Central memory CD8-positive, alpha-beta T cell (primary cell): ENCODE measurements at regions not wholly inside any gene's neighbourhood (a gene's known extent, or its start where the extent isn't known, plus 50 kb on each side); places are given as distances from the start of the nearest gene placed in this dataset.

Experiments
- ATAC-seq: fragments of 150-1000 bp; cut with Tn5 transposase; replicated peaks from 2 replicates; pipeline ENCODE4 v1.10.0; 2022; ENCODE audit warnings: mild to moderate bottlenecking, moderate FRiP score, moderate number of reproducible peaks; ENCODE audit not compliant: poor library complexity, severe bottlenecking; ENCODE audit errors: extremely low read depth
- DNase-seq, 2 donors: peaks; one replicate each; pipeline ENCODE4 v3.0.0; 2021; ENCODE audit warnings: low spot score in 2 of 2
- H3K27ac Mint-ChIP-seq: one replicate; pipeline ENCODE4 v1.8.0; 2022; ENCODE audit warnings: low read depth, mild to moderate bottlenecking, moderate library complexity, mixed read lengths
- H3K27me3 Mint-ChIP-seq: one replicate; pipeline ENCODE4 v1.8.0; 2022; ENCODE audit warnings: mixed read lengths
- H3K36me3 Mint-ChIP-seq: one replicate; pipeline ENCODE4 v1.8.0; 2022; ENCODE audit warnings: mild to moderate bottlenecking, moderate library complexity, mixed read lengths; ENCODE audit not compliant: insufficient read depth
- H3K4me1 Mint-ChIP-seq: one replicate; pipeline ENCODE4 v1.8.0; 2022; ENCODE audit warnings: mixed read lengths
- H3K4me3 Mint-ChIP-seq: one replicate; pipeline ENCODE4 v1.8.0; 2022; ENCODE audit warnings: mild to moderate bottlenecking, moderate library complexity, mixed read lengths
- H3K9me3 Mint-ChIP-seq: one replicate; pipeline ENCODE4 v1.8.0; 2022; ENCODE audit warnings: mixed read lengths

DNA sequence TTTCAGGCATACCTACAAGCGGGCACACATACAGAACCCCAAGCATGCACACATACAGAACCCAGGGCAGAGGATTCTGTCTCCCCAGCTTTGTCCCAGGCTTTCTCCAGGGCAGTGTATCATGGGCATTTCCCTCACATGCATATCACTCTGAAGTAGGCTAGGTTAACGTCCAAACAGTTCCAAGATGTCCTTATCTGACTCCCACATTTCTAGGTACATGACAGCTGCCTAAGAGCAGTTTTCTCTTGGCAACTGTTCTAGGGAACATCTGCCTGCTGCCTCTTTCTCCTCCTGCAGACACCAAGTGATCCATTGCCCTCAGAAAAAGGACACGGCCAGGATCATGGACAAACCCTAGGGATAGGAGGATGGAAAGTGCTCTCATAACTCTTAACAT is 84.9 kb upstream of the NR3C1 start:
- no peak overlapping the region for H3K4me3 Mint-ChIP-seq
- ATAC-seq (no peak), DNase-seq (no peak)
- H3K36me3 Mint-ChIP-seq = peaks cover 2% of the 10 kb centered on the region
- H3K9me3 Mint-ChIP-seq = no peaks in the 10 kb centered on the region
- H3K27me3 Mint-ChIP-seq = peaks cover 6% of the 10 kb centered on the region
- no peak overlapping the region for H3K27ac Mint-ChIP-seq
- H3K4me1 Mint-ChIP-seq = no peaks in the 10 kb centered on the region

DNA sequence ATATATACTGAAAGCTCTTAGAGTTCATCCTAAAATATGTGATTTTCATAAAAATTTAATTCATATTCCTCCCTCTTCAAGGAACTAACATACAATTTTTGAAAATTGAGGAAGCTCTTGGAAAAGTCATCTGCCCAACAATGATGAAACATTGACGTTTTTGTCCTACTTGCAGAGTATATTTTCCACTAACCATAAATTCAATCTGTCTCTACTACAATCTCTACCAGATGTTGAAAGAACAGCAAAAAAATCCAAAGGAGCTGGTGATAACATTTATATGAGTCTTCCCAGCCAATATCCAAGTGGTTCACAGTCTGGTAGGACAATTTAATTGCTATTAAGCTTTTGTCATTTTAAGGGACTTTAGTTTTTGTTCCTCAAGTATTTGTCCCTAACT is 81.1 kb upstream of the NR3C1 start:
- Mint-ChIP-seq H3K4me3 (no peak overlapping the region), H3K36me3 (peaks cover 2% of the 10 kb centered on the region), H3K27ac (no peak overlapping the region), H3K4me1 (no peaks in the 10 kb centered on the region), H3K27me3 (peaks cover 6% of the 10 kb centered on the region), H3K9me3 (no peaks in the 10 kb centered on the region)
- ATAC-seq (no peak), DNase-seq (no peak)

DNA sequence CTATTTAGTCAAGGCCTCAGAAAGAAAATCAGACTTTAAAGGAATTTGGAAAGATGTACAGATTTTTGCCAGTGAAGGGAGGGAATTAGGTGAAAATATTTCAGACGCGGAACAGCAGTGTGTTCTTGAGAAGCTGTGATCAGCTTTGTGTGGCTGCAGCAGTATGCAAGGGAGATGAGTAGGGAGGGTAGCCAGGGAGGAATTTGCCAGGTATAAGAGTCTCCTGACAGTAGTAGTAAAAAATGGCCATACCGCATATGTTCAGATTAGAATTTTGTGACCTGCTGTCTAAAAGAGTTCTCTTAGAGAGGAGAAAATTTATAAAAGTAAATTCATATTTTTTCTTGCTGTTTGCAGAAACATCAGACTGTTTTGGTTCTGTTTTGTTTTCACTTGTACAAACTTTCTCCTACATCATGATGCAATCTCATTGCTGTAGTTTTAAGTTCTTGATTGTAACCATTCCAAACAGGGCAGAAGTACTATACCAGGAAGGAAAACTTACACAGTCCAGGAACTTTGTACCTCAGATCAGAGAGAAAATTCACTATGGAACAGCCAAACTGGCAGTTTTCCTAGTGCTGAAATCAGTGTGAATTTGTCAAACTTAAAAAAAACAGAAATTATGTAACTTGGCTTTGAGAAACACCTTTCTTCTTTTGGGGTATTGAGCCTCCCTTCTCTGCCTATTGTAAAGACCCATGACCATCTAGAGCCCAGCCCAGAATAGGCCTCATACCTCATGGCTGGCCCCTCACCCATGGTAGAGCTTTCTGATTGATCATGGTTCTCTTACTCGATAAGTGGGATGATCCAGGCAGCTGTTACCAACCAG is 78.4 kb upstream of the NR3C1 start:
- DNase-seq (no peak), ATAC-seq (no peak)
- Mint-ChIP-seq H3K4me3 (no peak overlapping the region), H3K9me3 (no peaks in the 10 kb centered on the region), H3K27me3 (peaks cover 6% of the 10 kb centered on the region), H3K36me3 (peaks cover 2% of the 10 kb centered on the region), H3K27ac (no peak overlapping the region), H3K4me1 (no peaks in the 10 kb centered on the region)

DNA sequence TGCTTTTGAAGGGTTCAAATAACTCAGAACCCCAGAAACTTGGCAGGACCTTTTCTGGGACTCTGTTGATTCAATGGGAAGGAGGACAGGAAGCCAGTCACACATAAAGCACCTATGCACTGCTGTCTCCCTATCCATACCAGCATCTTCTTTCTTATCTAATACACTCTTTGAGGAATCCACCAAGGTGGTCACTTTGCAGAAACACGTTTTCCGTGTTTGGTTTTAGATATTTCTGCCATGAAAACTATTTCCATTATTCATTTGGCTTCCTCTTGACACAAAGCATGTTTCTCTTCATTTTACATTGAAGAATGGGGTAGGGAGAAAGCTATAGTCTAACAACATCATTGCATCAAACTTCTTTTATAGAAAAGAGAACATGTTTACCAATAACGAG is 76.5 kb upstream of the NR3C1 start:
- H3K27ac Mint-ChIP-seq = no peak overlapping the region
- H3K9me3 Mint-ChIP-seq = no peaks in the 10 kb centered on the region
- H3K36me3 Mint-ChIP-seq = peaks cover 3% of the 10 kb centered on the region
- H3K4me3 Mint-ChIP-seq = no peak overlapping the region
- ATAC-seq (no peak), DNase-seq (no peak)
- no peaks in the 10 kb centered on the region for H3K4me1 Mint-ChIP-seq
- peaks cover 2% of the 10 kb centered on the region for H3K27me3 Mint-ChIP-seq

DNA sequence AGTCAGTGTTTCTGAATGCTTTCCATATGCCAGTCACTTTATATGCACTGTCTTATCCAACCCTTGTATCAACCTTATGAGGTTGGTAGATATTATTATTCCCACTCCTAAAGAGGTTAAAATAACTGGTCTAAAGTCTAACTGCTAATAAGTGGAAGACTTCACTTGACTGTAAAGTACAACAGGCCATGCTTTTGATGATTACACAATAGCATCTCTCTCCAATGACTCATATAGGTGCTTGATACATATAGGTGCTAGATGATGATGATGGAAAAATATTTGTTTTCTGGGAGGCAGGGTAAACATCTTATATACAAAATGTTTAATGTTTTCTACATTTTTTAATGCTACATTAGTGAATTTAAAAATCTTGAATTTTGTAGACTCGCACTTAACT is 75.9 kb upstream of the NR3C1 start:
- no peak for ATAC-seq

DNA sequence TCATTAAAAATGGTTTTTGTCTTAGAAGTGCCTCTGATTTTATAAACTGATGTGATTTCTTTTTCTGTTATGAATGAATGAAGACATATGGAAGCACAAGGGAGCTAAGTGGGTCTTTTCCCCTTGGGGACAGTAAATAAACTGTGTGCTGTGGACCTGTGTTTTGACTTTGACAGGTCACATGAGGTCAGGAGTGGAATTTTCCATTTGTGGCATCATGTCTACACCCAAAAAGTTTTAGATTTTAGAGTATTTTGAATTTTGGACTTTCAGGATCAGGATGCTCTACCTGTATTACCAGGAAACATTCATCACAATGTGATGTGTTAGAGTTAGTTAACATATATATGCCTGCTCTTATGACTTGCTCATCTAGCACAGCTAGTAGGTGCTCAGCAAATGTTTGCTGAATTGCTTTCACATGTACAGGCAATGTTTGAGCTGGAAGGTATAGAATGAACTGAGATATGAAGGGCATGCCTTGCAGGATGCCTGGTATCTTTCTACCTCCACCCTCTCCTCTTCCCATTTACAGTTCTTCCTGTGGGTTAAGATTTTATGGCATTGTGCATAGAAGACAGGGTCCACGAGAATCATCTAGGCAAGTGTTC is 73.2 kb upstream of the NR3C1 start:
- no peaks in the 10 kb centered on the region for H3K4me1 Mint-ChIP-seq
- ATAC-seq = no peak

More for the DNA sequence above, 75.9 kb upstream of the NR3C1 start:
- Mint-ChIP-seq H3K36me3 (peaks cover 3% of the 10 kb centered on the region), H3K27ac (no peak overlapping the region), H3K4me3 (no peak overlapping the region), H3K9me3 (no peaks in the 10 kb centered on the region), H3K27me3 (no peaks in the 10 kb centered on the region), H3K4me1 (no peaks in the 10 kb centered on the region)
- DNase-seq = no peak

DNA sequence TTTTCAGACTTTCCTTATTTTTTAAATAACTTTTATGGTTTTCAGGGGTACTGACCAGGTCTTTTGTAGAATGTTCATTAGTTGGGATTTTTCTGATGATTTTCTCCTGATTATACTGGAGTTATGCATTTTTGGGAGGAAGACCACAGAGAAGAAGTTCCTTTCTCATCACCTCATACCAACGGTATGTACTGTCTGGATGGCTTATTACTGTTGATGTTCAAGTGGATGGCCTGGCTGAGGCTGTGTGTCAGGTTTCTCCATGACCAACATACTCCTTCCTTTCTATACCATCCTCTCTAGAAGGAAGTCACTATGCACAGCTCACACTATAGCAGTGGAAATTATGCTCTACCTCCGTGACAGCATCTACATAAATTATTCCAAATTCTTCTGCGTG is 71.1 kb upstream of the NR3C1 start:
- DNase-seq = no peak
- Mint-ChIP-seq H3K9me3 (no peaks in the 10 kb centered on the region), H3K36me3 (peaks cover 3% of the 10 kb centered on the region), H3K4me1 (no peaks in the 10 kb centered on the region), H3K27me3 (no peaks in the 10 kb centered on the region), H3K4me3 (no peak overlapping the region), H3K27ac (no peak overlapping the region)
- ATAC-seq = no peak

More for the DNA sequence above, 73.2 kb upstream of the NR3C1 start:
- no peaks in the 10 kb centered on the region for H3K27me3 Mint-ChIP-seq
- DNase-seq = no peak
- H3K9me3 Mint-ChIP-seq = no peaks in the 10 kb centered on the region
- no peak overlapping the region for H3K4me3 Mint-ChIP-seq
- H3K36me3 Mint-ChIP-seq = peaks cover 3% of the 10 kb centered on the region
- H3K27ac Mint-ChIP-seq = no peak overlapping the region

DNA sequence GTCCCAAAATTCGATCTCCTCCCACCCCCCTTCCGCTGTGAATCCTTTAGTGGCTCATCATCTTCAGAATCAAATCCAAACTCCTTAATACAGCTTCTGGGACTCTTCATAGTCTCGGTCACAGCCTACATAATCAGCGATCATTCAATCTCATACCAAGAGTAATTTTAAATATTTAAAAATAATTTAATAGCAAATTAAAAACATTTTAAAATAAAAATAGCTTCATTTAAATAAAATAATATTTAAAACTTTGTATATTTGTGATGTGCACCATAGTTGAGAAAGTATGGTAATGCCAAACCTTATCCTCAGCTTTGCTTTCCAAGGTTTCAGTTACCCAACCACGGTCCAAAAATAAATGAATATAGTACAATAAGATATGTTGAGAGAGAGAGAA is 70.0 kb upstream of the NR3C1 start:
- H3K4me3 Mint-ChIP-seq = no peak overlapping the region
- H3K4me1 Mint-ChIP-seq = no peaks in the 10 kb centered on the region
- peaks cover 3% of the 10 kb centered on the region for H3K36me3 Mint-ChIP-seq
- no peak overlapping the region for H3K27ac Mint-ChIP-seq
- no peak for ATAC-seq
- DNase-seq = no peak
- peaks cover 10% of the 10 kb centered on the region for H3K27me3 Mint-ChIP-seq
- no peaks in the 10 kb centered on the region for H3K9me3 Mint-ChIP-seq

DNA sequence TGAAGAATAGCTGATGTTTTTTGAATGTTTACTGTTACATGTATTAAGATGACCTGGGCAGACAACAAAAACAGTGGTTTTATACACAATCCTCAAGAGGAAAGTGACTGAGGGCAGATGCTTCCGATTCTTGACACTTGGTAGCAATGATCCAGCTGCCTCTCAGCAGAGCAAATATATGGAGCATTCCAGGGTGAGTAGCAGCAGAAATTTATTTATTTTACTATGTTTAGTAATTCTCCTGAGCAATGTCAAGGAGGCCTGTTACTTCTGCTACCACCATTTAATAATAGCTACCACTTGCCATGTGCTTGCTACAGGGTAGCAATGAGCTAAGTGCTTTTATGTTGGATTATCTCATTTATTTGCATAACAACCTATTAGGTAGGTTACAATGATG is 69.1 kb upstream of the NR3C1 start:
- Mint-ChIP-seq H3K27ac (no peak overlapping the region), H3K4me1 (no peaks in the 10 kb centered on the region), H3K27me3 (peaks cover 12% of the 10 kb centered on the region), H3K4me3 (no peak overlapping the region), H3K9me3 (no peaks in the 10 kb centered on the region), H3K36me3 (peaks cover 3% of the 10 kb centered on the region)
- no peak for DNase-seq
- no peak for ATAC-seq

DNA sequence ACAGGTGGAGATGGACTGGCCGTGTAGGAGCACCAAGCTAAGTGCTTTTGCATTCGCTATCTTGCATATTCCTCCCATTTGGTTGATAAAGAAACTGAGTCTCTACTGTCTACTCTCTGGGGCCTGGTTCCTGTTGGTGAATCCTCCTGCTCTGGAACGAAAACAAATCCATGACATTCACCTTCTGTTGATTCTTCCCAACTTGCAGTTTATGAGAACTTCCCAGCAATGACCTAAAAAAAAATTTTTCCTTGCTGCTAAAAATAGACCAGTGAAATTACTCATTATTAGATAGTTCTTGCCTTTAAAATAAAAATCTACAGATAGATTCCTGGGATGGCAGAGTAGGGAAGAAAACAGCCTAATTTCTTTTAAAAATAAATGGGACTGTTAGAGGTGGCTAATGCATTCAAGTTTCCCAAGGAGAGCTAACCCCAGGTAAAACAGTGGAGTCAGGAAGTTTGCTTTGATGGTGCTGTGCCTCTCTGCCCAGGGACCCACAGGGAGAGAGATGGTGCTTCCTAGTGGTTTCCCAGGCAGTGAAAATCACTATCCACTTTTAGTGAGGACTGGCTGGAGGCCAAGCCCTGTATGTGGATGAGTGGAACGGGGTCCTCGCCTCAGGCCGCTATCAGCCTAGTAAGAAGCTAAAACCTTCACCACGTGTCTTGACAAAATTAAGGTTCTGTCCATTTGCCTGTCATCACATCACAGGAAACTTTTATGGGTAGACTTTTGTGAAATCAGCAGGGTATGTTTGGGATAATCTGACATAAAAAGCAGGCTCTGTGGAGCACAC is 68.4 kb upstream of the NR3C1 start:
- Mint-ChIP-seq H3K9me3 (no peaks in the 10 kb centered on the region), H3K4me3 (no peak overlapping the region)
- ATAC-seq = no peak

DNA sequence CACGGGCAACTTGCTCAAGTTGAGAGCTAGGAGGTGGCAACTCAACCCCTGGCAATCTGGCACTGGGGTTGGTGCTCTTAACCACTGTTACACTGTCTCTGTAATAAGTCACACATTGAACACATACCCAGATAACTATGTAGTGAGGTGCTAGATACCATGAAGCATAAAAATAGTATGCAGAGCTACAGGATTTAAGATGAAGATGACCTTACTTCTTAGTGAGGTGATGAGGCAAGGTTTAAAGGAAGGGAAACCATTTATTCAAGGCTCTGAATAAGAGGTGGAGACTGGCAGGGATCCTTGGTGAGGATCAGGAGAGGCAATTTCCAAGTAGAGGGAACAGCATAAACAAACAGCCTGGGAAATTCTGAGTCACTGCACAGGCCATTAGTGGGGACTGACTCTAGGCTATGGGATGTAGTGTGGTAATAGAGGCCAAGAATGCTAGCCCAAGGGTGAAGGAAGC is 67.6 kb upstream of the NR3C1 start:
- Mint-ChIP-seq H3K36me3 (peaks cover 3% of the 10 kb centered on the region), H3K9me3 (no peaks in the 10 kb centered on the region), H3K27me3 (peaks cover 12% of the 10 kb centered on the region), H3K4me3 (no peak overlapping the region), H3K4me1 (no peaks in the 10 kb centered on the region), H3K27ac (no peak overlapping the region)
- DNase-seq (no peak), ATAC-seq (no peak)

More for the DNA sequence above, 68.4 kb upstream of the NR3C1 start:
- Mint-ChIP-seq H3K27ac (no peak overlapping the region), H3K36me3 (peaks cover 3% of the 10 kb centered on the region), H3K4me1 (no peaks in the 10 kb centered on the region), H3K27me3 (peaks cover 12% of the 10 kb centered on the region)
- DNase-seq = no peak

DNA sequence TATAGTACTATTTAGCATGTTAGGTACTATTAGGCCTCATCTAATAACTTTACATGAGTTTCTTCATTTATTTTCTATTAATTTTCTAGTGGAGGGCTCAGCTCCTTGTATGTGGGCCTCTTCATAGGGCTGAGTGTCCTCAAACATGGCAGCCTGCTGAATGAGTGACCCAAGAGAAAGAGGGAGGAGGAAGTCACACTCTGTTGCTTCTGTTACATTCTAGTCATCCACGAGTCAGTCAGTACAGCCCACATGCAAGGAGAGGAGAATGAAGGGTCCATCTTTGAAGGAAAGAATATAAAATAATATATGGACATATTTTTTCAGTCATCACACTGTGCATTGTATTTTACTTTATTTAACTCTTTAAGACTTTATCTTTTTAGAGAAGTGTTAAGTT is 66.6 kb upstream of the NR3C1 start:
- H3K9me3 Mint-ChIP-seq = no peaks in the 10 kb centered on the region
- H3K36me3 Mint-ChIP-seq = no peaks in the 10 kb centered on the region
- ATAC-seq = no peak
- H3K4me1 Mint-ChIP-seq = no peaks in the 10 kb centered on the region
- peaks cover 12% of the 10 kb centered on the region for H3K27me3 Mint-ChIP-seq
- DNase-seq = no peak
- no peak overlapping the region for H3K4me3 Mint-ChIP-seq
- no peak overlapping the region for H3K27ac Mint-ChIP-seq
